Testis (tissue), 2 donors: ENCODE measurements at regions not wholly inside any gene's neighbourhood (a gene's known extent, or its start where the extent isn't known, plus 50 kb on each side); places are given as distances from the start of the nearest gene placed in this dataset.

Experiments used
- CTCF ChIP-seq, 3 experiments: fragments of 450-650 bp in 2 of 3; fragments of 200-600 bp in 1 of 3; sonication (generic) in 1 of 3; IDR thresholded peaks; one replicate each; pipeline ENCODE4 v1.5.1; 2016 to 2019; ENCODE audit warnings: antibody characterized with exemption in 3 of 3, mild to moderate bottlenecking in 2 of 3, moderate library complexity in 1 of 3
- POLR2A ChIP-seq: fragments of 450-650 bp; IDR thresholded peaks from one replicate; pipeline ENCODE4 v1.6.1; 2017; ENCODE audit warnings: antibody characterized with exemption, mild to moderate bottlenecking, moderate library complexity

GRCh38 chr2:3059141-3059925 lies 318.3 kb downstream of the EIPR1 start:
- TF ChIP-seq CTCF (IDR thresholded peaks at IDR 0.05): no peak
- TF ChIP-seq POLR2A: no peak
